ENCODE measurements at regions not wholly inside any gene's neighbourhood (a gene's known extent, or its start where the extent isn't known, plus 50 kb on each side); places are given as distances from the start of the nearest gene placed in this dataset.

DNA sequence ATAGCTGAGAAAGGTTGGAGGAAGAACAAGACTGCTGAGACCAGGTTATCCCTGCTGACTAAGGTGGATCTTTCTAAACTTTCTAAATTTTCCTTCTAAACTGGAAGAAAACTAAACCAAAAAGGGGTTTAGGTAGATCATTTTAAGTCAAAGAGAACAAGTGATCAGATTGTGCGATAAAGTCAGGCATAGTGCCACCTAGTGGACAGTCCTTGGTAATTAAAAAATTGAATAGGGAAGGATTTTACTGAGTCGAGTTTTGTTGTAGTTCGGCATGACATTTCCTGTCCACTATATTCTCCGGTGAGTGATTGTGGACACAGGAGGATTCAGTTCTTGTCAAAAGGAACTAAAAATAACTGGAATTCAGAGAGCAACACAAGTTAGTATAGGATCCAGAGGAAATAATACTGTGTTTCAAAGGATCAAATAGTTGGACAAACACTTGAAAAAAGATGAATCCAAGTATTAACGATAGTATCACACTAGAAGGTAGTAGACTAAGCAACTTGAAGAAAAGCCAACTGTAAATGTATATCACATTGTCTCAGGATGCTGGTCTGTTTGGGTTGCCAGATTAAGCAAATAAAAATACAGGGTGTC, 1236.4 kb downstream of the FAM181B start:
- Histone ChIP-seq H3K9me3 (ENCODE audit: control insufficient read depth, insufficient read depth, low read length) (no peaks in the 10 kb centered on the region), H3K27ac (ENCODE audit: low read depth, low read length) (no peak overlapping the region), H3K4me3 (ENCODE audit: low read depth, low read length) (no peak overlapping the region), H3K27me3 (ENCODE audit: control insufficient read depth, insufficient read depth, low read length) (no peaks in the 10 kb centered on the region)
- DNase-seq (ENCODE audit: low read depth, low spot score), result peak; percentile 1
- CTCF ChIA-PET, result interaction anchor here (0.6 to 1.5 kb wide), 9 partner anchors 8 to 1924 kb away, joined by 3 to 4 read pairs (median 4); no protein-coding TSS in a partner anchor
- TF ChIP-seq, protein P1, sequence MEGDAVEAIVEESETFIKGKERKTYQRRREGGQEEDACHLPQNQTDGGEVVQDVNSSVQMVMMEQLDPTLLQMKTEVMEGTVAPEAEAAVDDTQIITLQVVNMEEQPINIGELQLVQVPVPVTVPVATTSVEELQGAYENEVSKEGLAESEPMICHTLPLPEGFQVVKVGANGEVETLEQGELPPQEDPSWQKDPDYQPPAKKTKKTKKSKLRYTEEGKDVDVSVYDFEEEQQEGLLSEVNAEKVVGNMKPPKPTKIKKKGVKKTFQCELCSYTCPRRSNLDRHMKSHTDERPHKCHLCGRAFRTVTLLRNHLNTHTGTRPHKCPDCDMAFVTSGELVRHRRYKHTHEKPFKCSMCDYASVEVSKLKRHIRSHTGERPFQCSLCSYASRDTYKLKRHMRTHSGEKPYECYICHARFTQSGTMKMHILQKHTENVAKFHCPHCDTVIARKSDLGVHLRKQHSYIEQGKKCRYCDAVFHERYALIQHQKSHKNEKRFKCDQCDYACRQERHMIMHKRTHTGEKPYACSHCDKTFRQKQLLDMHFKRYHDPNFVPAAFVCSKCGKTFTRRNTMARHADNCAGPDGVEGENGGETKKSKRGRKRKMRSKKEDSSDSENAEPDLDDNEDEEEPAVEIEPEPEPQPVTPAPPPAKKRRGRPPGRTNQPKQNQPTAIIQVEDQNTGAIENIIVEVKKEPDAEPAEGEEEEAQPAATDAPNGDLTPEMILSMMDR (IDR thresholded peaks at IDR 0.05; ENCODE audit: low read depth, low read length), result peak; percentile 65
- POLR2A ChIA-PET, result no interaction called here

DNA sequence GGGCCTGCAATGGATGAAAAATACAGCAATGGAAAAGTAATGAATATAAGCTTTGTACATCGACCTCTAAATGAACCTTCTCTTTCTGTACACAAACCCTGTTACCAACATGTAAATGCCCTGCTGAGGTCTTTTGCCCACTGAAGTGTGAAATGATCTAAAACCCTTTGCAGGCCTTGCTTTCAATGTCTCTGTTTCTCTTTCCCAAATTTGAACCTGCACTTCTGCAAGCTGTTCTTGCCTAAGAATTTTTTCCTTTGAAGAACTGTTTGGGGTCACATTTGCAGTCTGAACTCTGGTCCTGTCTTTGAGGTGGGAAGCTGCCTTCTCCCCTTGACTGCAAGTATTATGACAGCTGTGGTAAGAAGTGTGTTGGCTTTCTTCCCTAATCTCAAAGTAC, 1237.1 kb downstream of the FAM181B start:
- TF ChIP-seq, protein P1 (IDR thresholded peaks at IDR 0.05; ENCODE audit: low read depth, low read length), result no peak
- Histone ChIP-seq H3K4me3 (ENCODE audit: low read depth, low read length) (no peak overlapping the region), H3K27me3 (ENCODE audit: control insufficient read depth, insufficient read depth, low read length) (no peaks in the 10 kb centered on the region), H3K27ac (ENCODE audit: low read depth, low read length) (no peak overlapping the region), H3K9me3 (ENCODE audit: control insufficient read depth, insufficient read depth, low read length) (no peaks in the 10 kb centered on the region)
- CTCF ChIA-PET, result interaction anchor here (0.6 to 1.5 kb wide), 9 partner anchors 8 to 1924 kb away, joined by 3 to 4 read pairs (median 4); no protein-coding TSS in a partner anchor
- no peak for DNase-seq (ENCODE audit: low read depth, low spot score)
- POLR2A ChIA-PET, result no interaction called here

DNA sequence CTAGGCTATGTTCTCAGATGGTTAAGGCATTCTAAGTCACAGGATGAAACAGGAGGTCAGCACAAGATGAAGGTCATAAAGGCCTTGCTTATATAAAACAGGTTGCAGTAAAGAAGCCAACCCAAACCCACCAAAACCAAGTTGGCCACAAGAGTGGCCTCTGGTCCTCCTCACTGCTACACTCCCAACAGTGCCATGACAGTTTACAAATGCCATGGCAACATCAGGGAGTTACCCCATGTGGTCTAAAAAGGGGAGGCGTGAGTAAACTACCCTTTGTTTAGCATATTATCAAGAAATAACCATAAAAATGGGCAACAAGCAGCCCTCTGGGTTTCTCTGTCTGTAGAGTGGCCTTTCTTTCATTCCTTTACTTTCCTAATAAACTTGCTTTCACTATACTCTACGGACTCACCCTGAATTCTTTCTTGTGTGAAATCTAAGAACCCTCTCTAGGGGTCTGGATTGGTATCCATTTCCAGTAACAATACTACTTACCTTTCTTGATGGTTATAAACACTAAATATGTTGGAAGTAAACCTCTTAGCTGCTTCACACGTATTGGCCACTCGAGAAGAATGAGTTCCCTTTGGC, 1237.9 kb downstream of the FAM181B start:
- Histone ChIP-seq H3K27me3 (ENCODE audit: control insufficient read depth, insufficient read depth, low read length) (no peaks in the 10 kb centered on the region), H3K9me3 (ENCODE audit: control insufficient read depth, insufficient read depth, low read length) (no peaks in the 10 kb centered on the region), H3K27ac (ENCODE audit: low read depth, low read length) (no peak overlapping the region), H3K4me3 (ENCODE audit: low read depth, low read length) (no peak overlapping the region)
- TF ChIP-seq, protein P1 (IDR thresholded peaks at IDR 0.05; ENCODE audit: low read depth, low read length), result no peak
- DNase-seq (ENCODE audit: low read depth, low spot score), result no peak
- CTCF ChIA-PET, result interaction anchor here (1.4 to 1.5 kb wide), 2 partner anchors 10 to 23 kb away, joined by 3 to 4 read pairs; no protein-coding TSS in a partner anchor
- POLR2A ChIA-PET, result no interaction called here

DNA sequence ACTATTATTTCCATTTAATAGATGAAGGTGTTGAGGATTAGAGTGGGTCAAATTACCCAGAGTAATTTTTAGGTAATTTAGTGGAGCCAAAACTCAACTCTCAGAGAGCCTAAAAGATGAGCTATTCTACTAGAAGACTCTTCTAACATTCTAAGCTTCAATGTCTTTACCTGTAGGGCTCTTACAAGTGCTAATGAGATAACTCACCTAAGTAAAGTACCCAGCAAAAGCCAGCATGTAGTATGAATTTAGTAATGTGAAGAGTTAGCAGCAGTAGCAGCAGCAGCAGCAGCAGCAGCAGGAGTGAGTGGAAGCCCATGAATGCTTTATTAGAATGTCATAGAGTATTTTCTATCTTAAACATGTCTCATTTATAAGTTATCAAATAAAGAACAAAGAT, 1239.2 kb downstream of the FAM181B start:
- no peak for DNase-seq (ENCODE audit: low read depth, low spot score)
- H3K27ac ChIP-seq (ENCODE audit: low read depth, low read length), result no peak overlapping the region
- no peaks in the 10 kb centered on the region for H3K27me3 ChIP-seq (ENCODE audit: control insufficient read depth, insufficient read depth, low read length)
- H3K9me3 ChIP-seq (ENCODE audit: control insufficient read depth, insufficient read depth, low read length), result no peaks in the 10 kb centered on the region
- ChIA-PET CTCF (interaction anchor here (0.6 kb wide), 1 partner anchor 245 kb away, joined by 3 read pairs; no protein-coding TSS in a partner anchor), POLR2A (no interaction called here)
- TF ChIP-seq, protein P1 (IDR thresholded peaks at IDR 0.05; ENCODE audit: low read depth, low read length), result no peak
- no peak overlapping the region for H3K4me3 ChIP-seq (ENCODE audit: low read depth, low read length)

DNA sequence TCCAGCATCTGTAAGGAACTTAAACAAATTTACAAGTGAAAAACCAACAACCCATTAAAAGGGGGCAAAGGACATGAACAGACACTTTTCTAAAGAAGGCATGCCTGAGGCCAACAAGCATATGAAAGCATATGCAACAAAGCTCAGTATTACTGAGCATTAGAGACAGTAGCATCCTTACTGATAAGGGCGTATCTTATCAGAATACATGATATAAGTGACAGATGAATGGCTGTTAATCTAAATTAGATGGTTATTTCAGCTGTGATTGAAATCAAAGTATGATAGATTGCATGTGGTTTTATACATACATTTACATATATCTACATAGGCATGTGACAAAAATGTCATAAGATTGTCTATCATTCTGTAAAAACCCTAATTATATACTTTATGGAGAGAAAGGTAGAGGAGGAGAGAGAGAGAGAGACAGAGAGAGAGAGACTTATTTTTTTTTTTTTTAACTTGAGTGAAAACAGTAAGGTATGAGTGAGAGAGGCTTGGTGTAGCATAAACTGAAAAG, 1240.7 kb downstream of the FAM181B start:
- Histone ChIP-seq H3K4me3 (ENCODE audit: low read depth, low read length) (no peak overlapping the region), H3K27me3 (ENCODE audit: control insufficient read depth, insufficient read depth, low read length) (no peaks in the 10 kb centered on the region), H3K27ac (ENCODE audit: low read depth, low read length) (no peak overlapping the region), H3K9me3 (ENCODE audit: control insufficient read depth, insufficient read depth, low read length) (no peaks in the 10 kb centered on the region)
- ChIA-PET CTCF (no interaction called here), POLR2A (no interaction called here)
- DNase-seq (ENCODE audit: low read depth, low spot score), result no peak
- TF ChIP-seq, protein P1 (IDR thresholded peaks at IDR 0.05; ENCODE audit: low read depth, low read length), result no peak
